IMR-90 (cell line): ENCODE measurements at regions not wholly inside any gene's neighbourhood (a gene's known extent, or its start where the extent isn't known, plus 50 kb on each side); places are given as distances from the start of the nearest gene placed in this dataset.

Source experiments
- ATAC-seq: fragments of 200-7000 bp; cut with Tn5 transposase; 2 replicates; pipeline ENCODE4 v1.9.1; 2020; ENCODE audit warnings: low read depth, mild to moderate bottlenecking, moderate library complexity
- BruUV-seq: library from RNA; stranded (reverse); fragments of 400-500 nt; replicated peaks from 2 replicates; lab custom pipeline; 2021; lab: Mats Ljungman, UMichigan
- CTCF ChIA-PET: fragments of 300-600 bp; formaldehyde crosslinking; extraction: SDS; loops from one replicate; lab custom pipeline; 2021; ENCODE audit warnings: antibody characterized with exemption; lab: Yijun Ruan, JAX
- POLR2A ChIA-PET: fragments of 300-600 bp; sonication (Branson Sonifier 250); formaldehyde crosslinking; loops from one replicate; lab custom pipeline; 2022; ENCODE audit warnings: antibody characterized with exemption; ENCODE audit not compliant: unreplicated experiment; lab: Charles Lee
- DNase-seq: peaks from one replicate; pipeline ENCODE4 v3.0.0; 2013
- H2AFZ ChIP-seq: replicated peaks from 2 replicates; pipeline ENCODE3; 2013; ENCODE audit warnings: low read length, mild to moderate bottlenecking; ENCODE audit not compliant: poor library complexity
- H2AK5ac ChIP-seq: 2 replicates; pipeline ENCODE4 v1.6.1; 2013; ENCODE audit warnings: low read depth, low read length, inconsistent platforms
- H2AK9ac ChIP-seq: replicated peaks from 2 replicates; pipeline ENCODE3; 2013; ENCODE audit warnings: mild to moderate bottlenecking, low read depth, low read length, moderate library complexity; ENCODE audit not compliant: poor library complexity
- H2BK120ac ChIP-seq: 2 replicates; pipeline ENCODE4 v1.6.1; 2013; ENCODE audit warnings: low read depth, low read length, inconsistent platforms
- H2BK15ac ChIP-seq: 3 replicates; pipeline ENCODE4 v1.6.1; 2013; ENCODE audit warnings: low read depth, low read length, inconsistent platforms
- H2BK20ac ChIP-seq: 2 replicates; pipeline ENCODE4 v1.6.1; 2013; ENCODE audit warnings: low read depth, mild to moderate bottlenecking, inconsistent platforms, low read length, moderate library complexity
- H2BK5ac ChIP-seq: 2 replicates; pipeline ENCODE4 v1.6.1; 2013; ENCODE audit warnings: mild to moderate bottlenecking, low read depth, low read length, inconsistent platforms; ENCODE audit not compliant: poor library complexity, severe bottlenecking
- H3K14ac ChIP-seq: replicated peaks from 2 replicates; pipeline ENCODE4 v1.6.1; 2013; ENCODE audit warnings: low read depth, low read length, inconsistent platforms
- H3K18ac ChIP-seq: 2 replicates; pipeline ENCODE4 v1.6.1; 2013; ENCODE audit warnings: low read depth, low read length, control low read depth
- H3K23ac ChIP-seq: 2 replicates; pipeline ENCODE4 v1.6.1; 2013; ENCODE audit warnings: low read depth, low read length, inconsistent platforms
- H3K27ac ChIP-seq: 2 replicates; pipeline ENCODE4 v1.5.1; 2013; ENCODE audit warnings: mild to moderate bottlenecking, control low read depth, low read length; ENCODE audit not compliant: insufficient read depth
- H3K27me3 ChIP-seq: 2 replicates; pipeline ENCODE4 v1.6.1; 2013; ENCODE audit warnings: low read length; ENCODE audit not compliant: control insufficient read depth, insufficient read depth
- H3K36me3 ChIP-seq: 2 replicates; pipeline ENCODE4 v1.6.1; 2013; ENCODE audit warnings: low read length, mixed read lengths; ENCODE audit not compliant: control insufficient read depth, insufficient read depth
- H3K4ac ChIP-seq: 2 replicates; pipeline ENCODE4 v1.6.1; 2013; ENCODE audit warnings: low read depth, low read length, inconsistent platforms
- H3K4me1 ChIP-seq: 2 replicates; pipeline ENCODE4 v1.6.1; 2013; ENCODE audit warnings: low read length, mixed read lengths; ENCODE audit not compliant: control insufficient read depth, insufficient read depth
- H3K4me2 ChIP-seq: 2 replicates; pipeline ENCODE4 v1.6.1; 2013; ENCODE audit warnings: low read depth, mild to moderate bottlenecking, control low read depth, low read length, moderate library complexity
- H3K4me3 ChIP-seq: 2 replicates; pipeline ENCODE4 v1.5.1; 2013; ENCODE audit warnings: low read depth, mild to moderate bottlenecking, control low read depth, low read length, moderate library complexity; ENCODE audit not compliant: insufficient read depth
- H3K56ac ChIP-seq: 2 replicates; pipeline ENCODE4 v1.6.1; 2013; ENCODE audit warnings: low read length, inconsistent platforms; ENCODE audit not compliant: insufficient read depth; ENCODE audit errors: extremely low read depth
- H3K79me1 ChIP-seq, 2 experiments: 2 replicates each; pipeline ENCODE4 v1.6.1; 2013; ENCODE audit warnings: low read length in 2 of 2, inconsistent platforms in 1 of 2, low read depth in 1 of 2
- H3K9ac ChIP-seq: 2 replicates; pipeline ENCODE4 v1.6.1; 2013; ENCODE audit warnings: low read depth, low read length, control low read depth
- H3K9me1 ChIP-seq: 2 replicates; pipeline ENCODE4 v1.6.1; 2013; ENCODE audit warnings: low read length, inconsistent platforms; ENCODE audit not compliant: insufficient read depth
- H3K9me3 ChIP-seq: 2 replicates; pipeline ENCODE4 v1.6.1; 2013; ENCODE audit warnings: low read length; ENCODE audit not compliant: control insufficient read depth, insufficient read depth
- H4K20me1 ChIP-seq: 2 replicates; pipeline ENCODE4 v1.6.1; 2013; ENCODE audit warnings: low read length, inconsistent platforms; ENCODE audit not compliant: insufficient read depth
- H4K5ac ChIP-seq: 2 replicates; pipeline ENCODE4 v1.6.1; 2013; ENCODE audit warnings: mild to moderate bottlenecking, low read depth, low read length, control low read depth
- H4K8ac ChIP-seq, 2 experiments: 2 replicates each; pipeline ENCODE4 v1.6.1; 2013; ENCODE audit warnings: low read depth in 2 of 2, low read length in 2 of 2, control low read depth in 1 of 2, inconsistent platforms in 1 of 2
- H4K91ac ChIP-seq: 2 replicates; pipeline ENCODE4 v1.6.1; 2013; ENCODE audit warnings: low read depth, low read length, inconsistent platforms; ENCODE audit not compliant: insufficient read depth
- BHLHE40 ChIP-seq: fragments of 150-350 bp; IDR thresholded peaks from 2 replicates; pipeline ENCODE4 v1.6.1; 2016; ENCODE audit warnings: mild to moderate bottlenecking, low read depth, low read length
- CEBPB ChIP-seq: IDR thresholded peaks from 2 replicates; pipeline ENCODE4 v1.6.1; 2012; ENCODE audit warnings: low read depth, low read length, improper control_type of control experiment
- CHD1 ChIP-seq: IDR thresholded peaks from 2 replicates; pipeline ENCODE4 v1.6.1; 2012; ENCODE audit warnings: low read depth, low read length, improper control_type of control experiment
- FOS ChIP-seq: fragments of 150-350 bp; IDR thresholded peaks from 2 replicates; pipeline ENCODE4 v1.6.1; 2016; ENCODE audit warnings: low read depth, low read length
- MAFK ChIP-seq: IDR thresholded peaks from 2 replicates; pipeline ENCODE4 v1.6.1; 2012; ENCODE audit warnings: low read depth, low read length, improper control_type of control experiment
- MAZ ChIP-seq: IDR thresholded peaks from 2 replicates; pipeline ENCODE4 v1.6.1; 2012; ENCODE audit warnings: low read depth, mild to moderate bottlenecking, low read length, improper control_type of control experiment, moderate library complexity, borderline replicate concordance
- MXI1 ChIP-seq: IDR thresholded peaks from 2 replicates; pipeline ENCODE4 v1.6.1; 2012; ENCODE audit warnings: low read depth, mild to moderate bottlenecking, low read length, moderate library complexity, borderline replicate concordance
- NFE2L2 ChIP-seq: fragments of 150-350 bp; IDR thresholded peaks from 2 replicates; pipeline ENCODE4 v1.6.1; 2016; ENCODE audit warnings: low read depth, mild to moderate bottlenecking, low read length
- POLR2A ChIP-seq: IDR thresholded peaks from 2 replicates; pipeline ENCODE4 v1.6.1; 2012; ENCODE audit warnings: mild to moderate bottlenecking, low read depth, low read length
- RAD21 ChIP-seq: IDR thresholded peaks from 2 replicates; pipeline ENCODE4 v1.6.1; 2012; ENCODE audit warnings: low read length, improper control_type of control experiment
- RCOR1 ChIP-seq: IDR thresholded peaks from 2 replicates; pipeline ENCODE4 v1.6.1; 2012; ENCODE audit warnings: mild to moderate bottlenecking, low read length, improper control_type of control experiment; ENCODE audit not compliant: insufficient replicate concordance
- RFX5 ChIP-seq: IDR thresholded peaks from 2 replicates; pipeline ENCODE4 v1.8.0; 2012; ENCODE audit warnings: low read depth, mild to moderate bottlenecking, low read length, moderate library complexity
- SMC3 ChIP-seq: fragments of 150-350 bp; IDR thresholded peaks from 2 replicates; pipeline ENCODE4 v1.6.1; 2016; ENCODE audit warnings: low read depth, mild to moderate bottlenecking, antibody characterized with exemption, low read length, moderate library complexity
- WGBS, 2 experiments: methylation state at CpG; one replicate each; pipeline versions ENCODE4 v1.1.5 to v1.1.7; 2013; ENCODE audit warnings: missing lambda C conversion rate in 2 of 2; ENCODE audit not compliant: insufficient read length in 1 of 2; ENCODE audit errors: extremely low coverage in 2 of 2; 5-methylcytosine and 5-hydroxymethylcytosine counted together
- dilution Hi-C: fragments of 300-500 bp; cut with HindIII; formaldehyde crosslinking; loops from one replicate; pipeline ENCODE4 v1.14.3; 2018; ENCODE audit warnings: low sequenced_read_pairs; ENCODE audit not compliant: unreplicated experiment
- in situ Hi-C: fragments of 300-500 bp; cut with MboI; formaldehyde crosslinking; loops from 3 replicates; pipeline ENCODE4 v1.14.3; 2019; ENCODE audit warnings: low sequenced_read_pairs, inconsistent platforms, mixed read lengths
- intact Hi-C: fragments of 100-400 bp; cut with micrococcal nuclease; formaldehyde crosslinking; loops from 2 replicates; pipeline ENCODE4 v1.10.0; 2022
- TF ChIP-seq, protein P1 (sequence below): fragments of 150-350 bp; IDR thresholded peaks from 2 replicates; pipeline ENCODE4 v1.6.1; 2016; ENCODE audit warnings: low read depth, mild to moderate bottlenecking, low read length, moderate library complexity, borderline replicate concordance
- TF ChIP-seq, protein P2 (sequence below): conservative IDR thresholded peaks from 2 replicates; pipeline ENCODE4 v1.5.1; 2012; ENCODE audit warnings: mild to moderate bottlenecking, low read depth, low read length, improper control_type of control experiment
- TF ChIP-seq, protein P3 (sequence below): fragments of 150-350 bp; IDR thresholded peaks from 2 replicates; pipeline ENCODE4 v1.6.1; 2017; ENCODE audit warnings: mild to moderate bottlenecking, antibody characterized with exemption, low read length, low read depth

DNA sequence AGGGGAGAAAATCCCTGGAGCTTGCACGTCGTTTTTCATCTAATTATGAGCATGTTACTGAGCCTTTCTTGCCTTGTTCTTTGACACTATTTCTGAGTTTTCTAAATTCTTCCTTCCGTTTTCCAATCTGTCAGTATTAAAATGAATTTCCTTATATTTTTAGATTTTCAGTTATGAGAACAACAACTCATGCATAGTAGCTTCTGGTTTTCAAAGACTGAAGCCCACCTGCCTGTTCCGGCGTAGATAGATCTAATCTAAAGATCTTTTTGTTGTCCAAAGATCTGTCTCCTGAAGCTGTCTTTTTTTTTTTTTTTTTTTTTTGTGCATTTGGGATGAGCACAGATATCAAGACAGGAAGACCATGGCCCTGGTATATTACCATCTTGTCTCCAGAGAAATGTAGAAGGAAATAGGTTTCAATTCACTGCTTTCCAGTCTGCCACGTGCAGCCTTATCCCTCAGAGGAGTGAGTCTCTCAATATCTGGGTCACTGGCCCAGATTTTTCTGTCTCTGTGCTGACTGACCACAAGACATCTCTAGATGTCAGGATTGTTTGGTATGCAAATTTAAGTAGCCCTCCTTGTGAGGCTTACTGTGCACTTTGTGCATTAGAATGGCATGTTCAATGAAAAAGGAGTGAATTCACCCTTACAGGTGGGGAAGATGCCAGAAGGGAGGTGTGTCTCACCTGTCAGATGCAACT, 222.3 kb upstream of the TMC3 start:
- no peak overlapping the region for H3K9ac ChIP-seq
- in situ Hi-C loops = no loop called here
- no peak overlapping the region for H3K27ac ChIP-seq
- CTCF ChIA-PET = no interaction called here
- H3K4me2 ChIP-seq = no peak overlapping the region
- H2BK20ac ChIP-seq = no peak overlapping the region
- H2AK9ac ChIP-seq = no peak overlapping the region
- POLR2A ChIA-PET = interaction anchor here (0.6 kb wide), 1 partner anchor 148 kb away, joined by 4 read pairs; no protein-coding TSS in a partner anchor
- no peaks in the 10 kb centered on the region; the same call in 1 of the 2 replicates for H3K9me3 ChIP-seq
- no peaks in the 10 kb centered on the region for H3K4me1 ChIP-seq
- no TSS peak for BruUV-seq
- no peak overlapping the region for H3K18ac ChIP-seq
- no peak overlapping the region for H2BK120ac ChIP-seq
- H3K56ac ChIP-seq = no peak overlapping the region
- TF ChIP-seq, protein P1, sequence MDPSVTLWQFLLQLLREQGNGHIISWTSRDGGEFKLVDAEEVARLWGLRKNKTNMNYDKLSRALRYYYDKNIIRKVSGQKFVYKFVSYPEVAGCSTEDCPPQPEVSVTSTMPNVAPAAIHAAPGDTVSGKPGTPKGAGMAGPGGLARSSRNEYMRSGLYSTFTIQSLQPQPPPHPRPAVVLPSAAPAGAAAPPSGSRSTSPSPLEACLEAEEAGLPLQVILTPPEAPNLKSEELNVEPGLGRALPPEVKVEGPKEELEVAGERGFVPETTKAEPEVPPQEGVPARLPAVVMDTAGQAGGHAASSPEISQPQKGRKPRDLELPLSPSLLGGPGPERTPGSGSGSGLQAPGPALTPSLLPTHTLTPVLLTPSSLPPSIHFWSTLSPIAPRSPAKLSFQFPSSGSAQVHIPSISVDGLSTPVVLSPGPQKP = no peak
- TF ChIP-seq MAZ (no peak), CEBPB (no peak), RFX5 (no peak), RCOR1 (no peak), MXI1 (no peak), NFE2L2 (no peak), SMC3 (no peak), BHLHE40 (no peak), POLR2A (no peak), RAD21 (no peak), FOS (no peak), MAFK (no peak), CHD1 (no peak)
- TF ChIP-seq, protein P2, sequence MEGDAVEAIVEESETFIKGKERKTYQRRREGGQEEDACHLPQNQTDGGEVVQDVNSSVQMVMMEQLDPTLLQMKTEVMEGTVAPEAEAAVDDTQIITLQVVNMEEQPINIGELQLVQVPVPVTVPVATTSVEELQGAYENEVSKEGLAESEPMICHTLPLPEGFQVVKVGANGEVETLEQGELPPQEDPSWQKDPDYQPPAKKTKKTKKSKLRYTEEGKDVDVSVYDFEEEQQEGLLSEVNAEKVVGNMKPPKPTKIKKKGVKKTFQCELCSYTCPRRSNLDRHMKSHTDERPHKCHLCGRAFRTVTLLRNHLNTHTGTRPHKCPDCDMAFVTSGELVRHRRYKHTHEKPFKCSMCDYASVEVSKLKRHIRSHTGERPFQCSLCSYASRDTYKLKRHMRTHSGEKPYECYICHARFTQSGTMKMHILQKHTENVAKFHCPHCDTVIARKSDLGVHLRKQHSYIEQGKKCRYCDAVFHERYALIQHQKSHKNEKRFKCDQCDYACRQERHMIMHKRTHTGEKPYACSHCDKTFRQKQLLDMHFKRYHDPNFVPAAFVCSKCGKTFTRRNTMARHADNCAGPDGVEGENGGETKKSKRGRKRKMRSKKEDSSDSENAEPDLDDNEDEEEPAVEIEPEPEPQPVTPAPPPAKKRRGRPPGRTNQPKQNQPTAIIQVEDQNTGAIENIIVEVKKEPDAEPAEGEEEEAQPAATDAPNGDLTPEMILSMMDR = no peak
- TF ChIP-seq, protein P3, sequence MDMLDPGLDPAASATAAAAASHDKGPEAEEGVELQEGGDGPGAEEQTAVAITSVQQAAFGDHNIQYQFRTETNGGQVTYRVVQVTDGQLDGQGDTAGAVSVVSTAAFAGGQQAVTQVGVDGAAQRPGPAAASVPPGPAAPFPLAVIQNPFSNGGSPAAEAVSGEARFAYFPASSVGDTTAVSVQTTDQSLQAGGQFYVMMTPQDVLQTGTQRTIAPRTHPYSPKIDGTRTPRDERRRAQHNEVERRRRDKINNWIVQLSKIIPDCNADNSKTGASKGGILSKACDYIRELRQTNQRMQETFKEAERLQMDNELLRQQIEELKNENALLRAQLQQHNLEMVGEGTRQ = no peak
- no peak overlapping the region for H3K14ac ChIP-seq
- no peaks in the 10 kb centered on the region for H4K20me1 ChIP-seq
- no peaks in the 10 kb centered on the region for H3K79me1 ChIP-seq
- dilution Hi-C loops = no loop called here
- DNase-seq = no peak
- H2BK5ac ChIP-seq = no peak overlapping the region
- no peak overlapping the region for H3K23ac ChIP-seq
- WGBS, 2 experiments = 0% methylated on average over 1 of the region's 6 CpGs; no CpG with 5 or more reads in 1 of the 2 experiments
- no peak overlapping the region for H2AFZ ChIP-seq
- intact Hi-C loops = no loop called here
- no peak overlapping the region for H2BK15ac ChIP-seq
- ATAC-seq = no peak
- H3K4me3 ChIP-seq = no peak overlapping the region
- H3K4ac ChIP-seq = no peak overlapping the region
- no peaks in the 10 kb centered on the region for H3K27me3 ChIP-seq
- H4K91ac ChIP-seq = no peak overlapping the region
- no peaks in the 10 kb centered on the region for H3K9me1 ChIP-seq
- H2AK5ac ChIP-seq = no peak overlapping the region
- no peak overlapping the region for H4K8ac ChIP-seq
- no peaks in the 10 kb centered on the region for H3K36me3 ChIP-seq
- H4K5ac ChIP-seq = no peak overlapping the region
